AG09319 (cell line): ENCODE measurements at regions not wholly inside any gene's neighbourhood (a gene's known extent, or its start where the extent isn't known, plus 50 kb on each side); places are given as distances from the start of the nearest gene placed in this dataset.

ENCODE experiments used
- DNase-seq: peaks from one replicate; pipeline ENCODE4 v3.0.0-alpha.2; 2010; ENCODE audit warnings: low read depth; ENCODE audit errors: extremely low read depth
- CTCF ChIP-seq: IDR thresholded peaks from 2 replicates; pipeline ENCODE4 v1.5.1; 2011; ENCODE audit warnings: low read depth, mild to moderate bottlenecking, inconsistent platforms, low read length, moderate library complexity

DNA sequence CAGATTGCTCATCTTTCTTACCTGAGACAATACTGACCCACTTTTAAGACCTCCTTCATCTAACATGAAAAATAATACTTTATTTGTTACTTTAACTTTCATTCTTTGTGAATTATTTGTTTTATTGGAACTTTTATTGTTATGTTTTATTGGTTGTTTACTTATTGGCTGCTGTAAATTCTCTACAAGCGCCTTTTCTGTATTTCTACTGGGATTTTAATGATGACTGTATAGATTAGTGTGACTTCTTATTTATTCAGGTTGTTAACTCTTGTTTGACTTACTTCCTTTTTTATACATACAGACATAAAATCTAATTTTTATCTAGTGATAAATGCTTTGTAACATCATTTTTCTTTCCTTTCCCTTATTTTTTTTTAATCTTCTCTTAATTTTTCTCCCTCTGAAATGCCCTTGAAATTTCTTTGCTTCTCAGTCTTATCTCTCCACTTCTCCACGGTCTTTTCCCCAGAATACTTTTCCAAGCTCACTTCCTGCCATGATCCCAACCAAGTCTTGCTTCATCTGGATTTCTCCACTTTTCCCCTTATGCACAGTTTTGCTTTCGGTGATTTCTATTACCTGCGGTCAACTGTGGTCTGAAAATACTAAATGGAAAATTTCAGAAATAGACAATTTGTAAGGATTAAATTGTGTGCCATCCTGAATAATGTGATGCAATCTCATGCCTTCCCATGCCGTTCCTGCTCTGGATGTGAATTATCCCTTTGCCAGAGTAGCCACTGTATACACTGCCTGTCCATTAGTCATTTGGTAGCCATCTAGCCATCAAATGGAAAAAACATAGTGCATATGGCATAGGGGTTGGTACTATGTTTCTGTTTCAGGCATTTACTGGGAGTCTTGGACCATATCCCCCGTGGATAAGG is 265.9 kb downstream of the PRL start:
- no peak for DNase-seq
- no peak for TF ChIP-seq CTCF

GRCh38 chr6:22035690-22036089 is 261.1 kb downstream of the PRL start:
- no peak for DNase-seq

GRCh38 chr6:22036275-22036674 is 260.6 kb downstream of the PRL start:
- DNase-seq: no peak

More at GRCh38 chr6:22035690-22036089, 261.1 kb downstream of the PRL start:
- no peak for TF ChIP-seq CTCF

GRCh38 chr6:22036699-22037098 is 260.1 kb downstream of the PRL start:
- no peak for TF ChIP-seq CTCF
- DNase-seq: no peak

More at GRCh38 chr6:22036275-22036674, 260.6 kb downstream of the PRL start:
- TF ChIP-seq CTCF: no peak

DNA sequence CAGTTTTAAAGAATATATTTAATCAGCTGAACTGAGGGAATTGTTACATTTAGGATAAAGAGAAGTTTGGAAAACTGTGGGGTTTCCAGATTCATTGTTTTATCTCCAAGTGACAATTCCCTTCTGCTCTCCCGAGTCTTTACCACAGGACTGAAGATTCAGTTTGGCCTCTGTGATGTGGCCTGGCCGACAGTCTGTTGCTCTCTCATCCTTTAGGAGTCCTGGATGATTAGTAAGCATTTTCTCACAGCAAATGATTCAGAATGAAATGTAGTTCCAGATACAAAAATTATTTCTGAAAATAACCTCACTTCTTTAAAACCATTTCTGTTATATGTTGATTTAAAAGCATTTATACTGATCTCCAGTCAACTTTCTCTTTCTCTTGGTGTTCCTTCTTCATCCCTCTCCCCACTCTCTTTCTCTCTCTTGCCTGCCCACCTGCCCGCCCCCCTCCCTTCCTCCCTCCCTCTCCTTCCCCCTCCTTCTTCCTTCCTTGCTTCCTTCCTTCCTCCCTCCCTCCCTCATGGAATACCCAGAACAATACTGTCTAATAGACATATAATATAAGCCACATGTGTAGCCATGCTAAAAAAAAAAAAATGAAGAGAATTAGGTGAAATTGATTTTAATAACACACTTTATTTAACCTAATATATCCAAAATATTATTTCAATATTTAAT is 254.9 kb downstream of the PRL start:
- no peak for DNase-seq
- no peak for TF ChIP-seq CTCF

DNA sequence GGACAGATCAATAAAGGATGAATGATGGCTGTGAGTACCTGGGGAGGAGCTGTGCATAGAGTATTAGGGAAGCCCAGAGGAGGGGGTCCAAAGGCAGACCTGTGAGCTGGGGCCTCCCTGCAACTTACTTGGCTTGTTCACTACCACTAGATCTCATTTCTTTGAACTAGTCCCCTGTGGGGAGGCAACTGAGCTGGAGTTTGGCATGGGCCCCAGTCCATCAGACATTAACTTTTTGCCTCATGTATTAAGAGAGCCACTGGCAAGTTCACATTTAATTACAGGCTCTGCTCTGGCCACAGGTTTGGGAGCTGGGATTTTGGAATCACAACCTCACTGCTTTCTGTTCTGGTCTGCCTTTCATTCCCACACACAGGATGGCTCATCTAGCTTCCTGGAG is 254.1 kb downstream of the PRL start:
- no peak for DNase-seq
- no peak for TF ChIP-seq CTCF
